GM12878 (cell line): ENCODE measurements at regions not wholly inside any gene's neighbourhood (a gene's known extent, or its start where the extent isn't known, plus 50 kb on each side); places are given as distances from the start of the nearest gene placed in this dataset.

Source experiments
- ATAC-seq: fragments of 200-7000 bp; cut with Tn5 transposase; 3 replicates; pipeline ENCODE4 v1.9.1; 2020; ENCODE audit warnings: mild to moderate bottlenecking, moderate library complexity
- BruUV-seq: library from RNA; stranded (reverse); fragments of 400-500 nt; replicated peaks from 2 replicates; lab custom pipeline; 2021; lab: Mats Ljungman, UMichigan
- CTCF ChIA-PET: fragments of 300-600 bp; sonication (Branson Sonifier 250); formaldehyde crosslinking; extraction: SDS; loops from one replicate; lab custom pipeline; 2021; ENCODE audit warnings: inconsistent platforms; lab: Yijun Ruan, JAX
- POLR2A ChIA-PET: fragments of 350-600 bp; formaldehyde crosslinking; extraction: SDS; loops from one replicate; lab custom pipeline; 2021; ENCODE audit warnings: inconsistent platforms; lab: Charles Lee
- RAD21 ChIA-PET: fragments of 300-600 bp; sonication (Branson Sonifier 250); formaldehyde crosslinking; loops from one replicate; lab custom pipeline; 2023; ENCODE audit warnings: antibody characterized with exemption; ENCODE audit not compliant: unreplicated experiment; lab: Charles Lee
- SMC1A ChIA-PET: fragments of 300-600 bp; sonication (Branson Sonifier 250); formaldehyde crosslinking; loops from one replicate; lab custom pipeline; 2023; ENCODE audit not compliant: unreplicated experiment, uncharacterized antibody; lab: Charles Lee
- DNase-seq: peaks from one replicate; pipeline ENCODE4 v3.0.0-alpha.2; 2011; ENCODE audit warnings: low read depth, low spot score
- FAIRE-seq: peaks from 3 replicates; lab custom pipeline; 2011; peaks lifted over from hg19 to GRCh38; lab: Jason Lieb, UNC
- H2AFZ ChIP-seq: 2 replicates; pipeline ENCODE4 v1.6.0; 2011; ENCODE audit warnings: low read depth, low read length, control low read depth; ENCODE audit not compliant: control insufficient read depth
- H3K27ac ChIP-seq: 2 replicates; pipeline ENCODE4 v1.5.1; 2011; ENCODE audit warnings: control low read depth; ENCODE audit not compliant: control insufficient read depth, insufficient read depth
- H3K27me3 ChIP-seq, 2 experiments: replicated peaks in 1 of 2; 2 replicates each; pipeline versions ENCODE4 v1.6.0 to v1.6.1; 2011; ENCODE audit warnings: low read length in 1 of 2; ENCODE audit not compliant: control insufficient read depth in 2 of 2, insufficient read depth in 2 of 2
- H3K36me3 ChIP-seq, 2 experiments: 2 replicates each; pipeline ENCODE4 v1.5.1; 2011; ENCODE audit warnings: low read length in 1 of 2; ENCODE audit not compliant: control insufficient read depth in 2 of 2, insufficient read depth in 2 of 2
- H3K4me1 ChIP-seq: 2 replicates; pipeline ENCODE4 v1.6.1; 2011; ENCODE audit warnings: mild to moderate bottlenecking, low read length, moderate library complexity, mixed read lengths; ENCODE audit not compliant: control insufficient read depth, insufficient read depth
- H3K4me2 ChIP-seq: 2 replicates; pipeline ENCODE4 v1.6.0; 2011; ENCODE audit warnings: control low read depth; ENCODE audit not compliant: control insufficient read depth, insufficient read depth
- H3K4me3 ChIP-seq: fragments of 200-600 bp; sonication (generic); 2 replicates; pipeline ENCODE4 v1.5.1; 2016
- H3K79me2 ChIP-seq: 2 replicates; pipeline ENCODE4 v1.6.0; 2011; ENCODE audit warnings: low read length; ENCODE audit not compliant: control insufficient read depth, insufficient read depth
- H3K9ac ChIP-seq: 2 replicates; pipeline ENCODE4 v1.8.0; 2011; ENCODE audit warnings: low read length, control low read depth, mixed read lengths; ENCODE audit not compliant: control insufficient read depth, insufficient read depth
- H3K9me3 ChIP-seq: replicated peaks from 3 replicates; pipeline ENCODE4 v1.5.1; 2011; ENCODE audit warnings: mild to moderate bottlenecking, low read length; ENCODE audit not compliant: control insufficient read depth, insufficient read depth
- H4K20me1 ChIP-seq: 2 replicates; pipeline ENCODE4 v1.6.0; 2011; ENCODE audit not compliant: control insufficient read depth, insufficient read depth
- ATF7 ChIP-seq: fragments of 450-650 bp; IDR thresholded peaks from 2 replicates; pipeline ENCODE4 v1.6.1; 2016; ENCODE audit warnings: low read depth, mild to moderate bottlenecking
- BRCA1 ChIP-seq: IDR thresholded peaks from 2 replicates; pipeline ENCODE4 v1.6.1; 2011; ENCODE audit warnings: low read depth, low read length, improper control_type of control experiment
- HDAC2 ChIP-seq: fragments of 200-600 bp; sonication (generic); IDR thresholded peaks from 2 replicates; pipeline ENCODE4 v1.6.1; 2017
- NR2F1 ChIP-seq: fragments of 450-650 bp; conservative IDR thresholded peaks from 2 replicates; pipeline ENCODE4 v1.6.1; 2017; ENCODE audit warnings: mild to moderate bottlenecking
- PML ChIP-seq: IDR thresholded peaks from 2 replicates; pipeline ENCODE4 v1.6.1; 2012; ENCODE audit warnings: low read length, inconsistent platforms
- SMAD5 ChIP-seq: IDR thresholded peaks from 2 replicates; pipeline ENCODE4 v1.6.1; 2016; ENCODE audit warnings: antibody characterized with exemption, low read depth
- SMC3 ChIP-seq: IDR thresholded peaks from 2 replicates; pipeline ENCODE4 v1.6.1; 2011; ENCODE audit warnings: low read length, improper control_type of control experiment, borderline replicate concordance
- STAT1 ChIP-seq: fragments of 450-650 bp; conservative IDR thresholded peaks from 2 replicates; pipeline ENCODE4 v1.6.1; 2014; ENCODE audit warnings: antibody characterized with exemption, mild to moderate bottlenecking
- ZBED1 ChIP-seq: IDR thresholded peaks from 2 replicates; pipeline ENCODE4 v1.6.1; 2016; ENCODE audit warnings: borderline replicate concordance
- ZNF217 ChIP-seq: fragments of 450-650 bp; IDR thresholded peaks from 2 replicates; pipeline ENCODE4 v1.6.1; 2017; ENCODE audit warnings: antibody characterized with exemption, mild to moderate bottlenecking
- WGBS: methylation state at CpG from one replicate; pipeline ENCODE4 v1.1.6; 2016; ENCODE audit warnings: low lambda C conversion rate; ENCODE audit not compliant: insufficient replicate concordance, insufficient coverage; ENCODE audit errors: missing lambda C conversion rate; 5-methylcytosine and 5-hydroxymethylcytosine counted together
- in situ Hi-C: fragments of 300-500 bp; cut with MboI; formaldehyde crosslinking; loops from 9 replicates; pipeline ENCODE4 v1.14.3; 2018; ENCODE audit warnings: mixed read lengths
- intact Hi-C: fragments of 100-400 bp; cut with micrococcal nuclease; formaldehyde crosslinking; loops from one replicate; pipeline ENCODE4 v1.14.2; 2022; ENCODE audit not compliant: unreplicated experiment
- TF ChIP-seq, protein P1 (sequence below): fragments of 450-650 bp; IDR thresholded peaks from 2 replicates; pipeline ENCODE4 v1.6.1; 2018; ENCODE audit warnings: mild to moderate bottlenecking, low read depth, moderate library complexity; ENCODE audit not compliant: partially characterized antibody

DNA sequence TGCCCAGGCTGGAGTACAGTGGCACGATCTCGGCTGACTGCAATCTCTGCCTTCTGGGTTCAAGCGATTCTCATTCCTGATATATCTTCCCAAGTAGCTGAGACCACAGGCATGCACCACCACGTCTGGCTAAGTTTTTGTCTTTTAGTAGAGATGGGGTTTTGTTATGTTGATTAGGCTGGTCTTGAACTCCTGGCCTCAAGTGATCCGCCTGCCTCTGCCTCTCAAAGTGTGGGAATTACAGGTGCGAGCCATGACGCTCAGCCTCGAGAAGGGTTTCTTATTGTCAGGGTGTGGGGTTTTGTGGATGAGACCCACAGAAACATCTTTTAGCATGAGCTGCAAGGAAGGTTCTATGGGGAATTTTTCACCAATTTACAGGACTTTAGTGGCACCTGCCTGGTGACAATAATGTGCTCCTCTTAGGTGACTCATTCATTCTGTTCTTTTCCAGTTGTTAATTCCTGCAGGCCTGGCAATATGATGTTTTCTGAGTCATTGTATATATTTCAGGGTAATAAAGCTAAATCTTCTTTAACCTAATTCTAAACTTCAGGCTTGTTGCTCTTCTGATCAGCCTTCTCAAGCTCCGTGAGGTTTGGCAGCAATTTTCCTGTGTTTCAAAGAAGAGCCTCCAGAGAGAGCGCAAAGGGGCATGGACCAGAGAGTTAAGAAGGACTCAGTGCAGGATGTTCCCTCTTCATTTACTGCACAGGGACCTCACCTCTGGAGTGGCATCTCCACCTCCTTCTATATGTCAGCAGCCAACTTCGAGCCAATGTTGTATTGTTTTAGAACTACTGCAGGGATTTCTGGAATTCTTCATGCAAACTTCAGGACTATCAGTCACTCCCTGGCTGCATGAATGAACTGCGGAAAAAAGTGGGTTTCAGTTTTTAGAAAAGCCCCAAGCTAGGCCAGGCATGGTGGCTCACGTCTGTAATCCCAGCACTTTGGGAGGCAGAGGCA, 77.8 kb upstream of the ZNF618 start:
- ATAC-seq = no peak
- CTCF ChIA-PET = interaction anchor here (1.2 kb wide), 1 partner anchor 9 kb away, joined by 5 read pairs; no protein-coding TSS in a partner anchor
- no peak for DNase-seq
- Histone ChIP-seq H3K27ac (no peak overlapping the region), H3K9ac (no peak overlapping the region), H3K36me3 (no peaks in the 10 kb centered on the region), H3K4me1 (no peaks in the 10 kb centered on the region), H3K79me2 (no peaks in the 10 kb centered on the region), H3K27me3 (no peaks in the 10 kb centered on the region), H3K4me2 (no peak overlapping the region), H3K9me3 (no peaks in the 10 kb centered on the region), H3K4me3 (no peak overlapping the region), H2AFZ (no peak overlapping the region), H4K20me1 (no peaks in the 10 kb centered on the region; the same call in 1 of the 2 replicates)
- 42% methylated on average over 13 of the region's 13 CpGs for WGBS
- BruUV-seq = no TSS peak
- FAIRE-seq = no peak
- RAD21 ChIA-PET = no interaction called here
- POLR2A ChIA-PET = no interaction called here
- SMC1A ChIA-PET = no interaction called here
- intact Hi-C loops = no loop called here
- TF ChIP-seq SMAD5 (no peak), SMC3 (no peak), ZBED1 (no peak), NR2F1 (no peak), ATF7 (no peak), PML (no peak), HDAC2 (no peak), STAT1 (no peak), ZNF217 (no peak), BRCA1 (no peak)
- TF ChIP-seq, protein P1, sequence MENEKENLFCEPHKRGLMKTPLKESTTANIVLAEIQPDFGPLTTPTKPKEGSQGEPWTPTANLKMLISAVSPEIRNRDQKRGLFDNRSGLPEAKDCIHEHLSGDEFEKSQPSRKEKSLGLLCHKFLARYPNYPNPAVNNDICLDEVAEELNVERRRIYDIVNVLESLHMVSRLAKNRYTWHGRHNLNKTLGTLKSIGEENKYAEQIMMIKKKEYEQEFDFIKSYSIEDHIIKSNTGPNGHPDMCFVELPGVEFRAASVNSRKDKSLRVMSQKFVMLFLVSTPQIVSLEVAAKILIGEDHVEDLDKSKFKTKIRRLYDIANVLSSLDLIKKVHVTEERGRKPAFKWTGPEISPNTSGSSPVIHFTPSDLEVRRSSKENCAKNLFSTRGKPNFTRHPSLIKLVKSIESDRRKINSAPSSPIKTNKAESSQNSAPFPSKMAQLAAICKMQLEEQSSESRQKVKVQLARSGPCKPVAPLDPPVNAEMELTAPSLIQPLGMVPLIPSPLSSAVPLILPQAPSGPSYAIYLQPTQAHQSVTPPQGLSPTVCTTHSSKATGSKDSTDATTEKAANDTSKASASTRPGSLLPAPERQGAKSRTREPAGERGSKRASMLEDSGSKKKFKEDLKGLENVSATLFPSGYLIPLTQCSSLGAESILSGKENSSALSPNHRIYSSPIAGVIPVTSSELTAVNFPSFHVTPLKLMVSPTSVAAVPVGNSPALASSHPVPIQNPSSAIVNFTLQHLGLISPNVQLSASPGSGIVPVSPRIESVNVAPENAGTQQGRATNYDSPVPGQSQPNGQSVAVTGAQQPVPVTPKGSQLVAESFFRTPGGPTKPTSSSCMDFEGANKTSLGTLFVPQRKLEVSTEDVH = no peak
- in situ Hi-C loops = no loop called here
